DOHH2 (cell line): ENCODE measurements at regions not wholly inside any gene's neighbourhood (a gene's known extent, or its start where the extent isn't known, plus 50 kb on each side); places are given as distances from the start of the nearest gene placed in this dataset.

Experiments
- H3F3A ChIP-seq: fragments of 200-600 bp; sonication (generic), shearing (Covaris generic); 2 replicates; pipeline ENCODE4 v1.6.0; 2016; ENCODE audit warnings: antibody characterized with exemption, mild to moderate bottlenecking; ENCODE audit not compliant: control insufficient read depth, insufficient read depth
- H3K27ac ChIP-seq: fragments of 200-600 bp; sonication (generic); 2 replicates; pipeline ENCODE4 v1.5.1; 2014; ENCODE audit warnings: low read depth, mild to moderate bottlenecking, low read length, moderate library complexity
- H3K27me3 ChIP-seq: fragments of 200-600 bp; sonication (generic); 2 replicates; pipeline ENCODE4 v1.6.1; 2014; ENCODE audit warnings: mild to moderate bottlenecking, low read length, mixed read lengths; ENCODE audit not compliant: control insufficient read depth
- H3K36me3 ChIP-seq: fragments of 200-600 bp; sonication (generic); 2 replicates; pipeline ENCODE4 v1.6.1; 2014; ENCODE audit warnings: mild to moderate bottlenecking, low read length, moderate library complexity, mixed read lengths; ENCODE audit not compliant: control insufficient read depth
- H3K4me1 ChIP-seq: fragments of 200-600 bp; sonication (generic); 2 replicates; pipeline ENCODE4 v1.6.1; 2014; ENCODE audit warnings: mild to moderate bottlenecking, low read length, mixed read lengths; ENCODE audit not compliant: control insufficient read depth
- H3K4me2 ChIP-seq: fragments of 200-600 bp; sonication (generic); 2 replicates; pipeline ENCODE4 v1.6.0; 2014; ENCODE audit warnings: mild to moderate bottlenecking, low read length, moderate library complexity
- H3K4me3 ChIP-seq: fragments of 200-600 bp; sonication (generic); 2 replicates; pipeline ENCODE4 v1.5.1; 2014; ENCODE audit warnings: mild to moderate bottlenecking, low read length, mixed read lengths
- H3K79me2 ChIP-seq: fragments of 200-600 bp; sonication (generic); 2 replicates; pipeline ENCODE4 v1.6.1; 2014; ENCODE audit warnings: mild to moderate bottlenecking, low read length, mixed read lengths; ENCODE audit not compliant: control insufficient read depth
- H3K9me2 ChIP-seq: fragments of 200-600 bp; sonication (generic); replicated peaks from 2 replicates; pipeline ENCODE4 v1.6.1; 2014; ENCODE audit warnings: mild to moderate bottlenecking, low read length, mixed read lengths; ENCODE audit not compliant: control insufficient read depth
- H3K9me3 ChIP-seq: fragments of 200-600 bp; sonication (generic); 2 replicates; pipeline ENCODE4 v1.6.1; 2014; ENCODE audit warnings: antibody characterized with exemption, low read length, mixed read lengths; ENCODE audit not compliant: control insufficient read depth, insufficient read depth
- H4K20me1 ChIP-seq: fragments of 200-600 bp; sonication (generic); 2 replicates; pipeline ENCODE4 v1.6.0; 2014; ENCODE audit warnings: low read depth, mild to moderate bottlenecking, antibody characterized with exemption, low read length, moderate library complexity; ENCODE audit not compliant: control insufficient read depth, insufficient read depth
- CTCF ChIP-seq: fragments of 200-600 bp; sonication (generic); IDR thresholded peaks from one replicate; pipeline ENCODE4 v1.5.1; 2014; ENCODE audit warnings: antibody characterized with exemption, mild to moderate bottlenecking, low read depth, low read length; ENCODE audit not compliant: poor library complexity, severe bottlenecking
- EZH2phosphoT487 ChIP-seq: fragments of 200-600 bp; sonication (generic); IDR thresholded peaks from 2 replicates; pipeline ENCODE4 v1.6.1; 2017; ENCODE audit warnings: borderline replicate concordance, mild to moderate bottlenecking, antibody characterized with exemption, low read length, moderate library complexity, mixed read lengths

DNA sequence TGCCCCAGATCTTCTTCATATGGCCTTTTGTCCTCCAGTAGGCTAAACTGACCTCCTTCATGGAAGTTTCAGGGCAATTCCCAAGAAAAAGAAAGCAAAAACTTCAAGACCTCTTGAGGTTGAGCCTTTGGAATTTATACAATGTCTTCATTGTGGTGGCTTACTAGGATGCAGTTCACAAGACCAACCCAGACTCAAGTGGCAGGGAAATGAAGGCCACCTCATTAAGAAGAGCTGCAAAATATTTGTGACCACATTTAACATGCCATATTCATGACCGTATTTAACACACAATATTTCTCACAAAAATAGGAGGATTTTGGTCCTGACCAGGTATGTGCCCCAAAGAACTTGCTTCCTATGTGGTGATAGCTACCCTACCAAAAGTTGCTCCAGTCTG lies 605.5 kb upstream of the PITX2 start:
- H3K9me2 ChIP-seq = no peaks in the 10 kb centered on the region
- TF ChIP-seq EZH2phosphoT487 = no peak
- TF ChIP-seq CTCF = no peak
- no peak overlapping the region for H3K27ac ChIP-seq
- H3K4me3 ChIP-seq = no peak overlapping the region
- no peak overlapping the region for H3K4me2 ChIP-seq
- H3K27me3 ChIP-seq = no peaks in the 10 kb centered on the region
- H3K9me3 ChIP-seq = no peaks in the 10 kb centered on the region
- H3K79me2 ChIP-seq = no peaks in the 10 kb centered on the region
- H3K36me3 ChIP-seq = no peaks in the 10 kb centered on the region
- H3K4me1 ChIP-seq = no peaks in the 10 kb centered on the region
- no peaks in the 10 kb centered on the region for H3F3A ChIP-seq
- H4K20me1 ChIP-seq = no peaks in the 10 kb centered on the region

DNA sequence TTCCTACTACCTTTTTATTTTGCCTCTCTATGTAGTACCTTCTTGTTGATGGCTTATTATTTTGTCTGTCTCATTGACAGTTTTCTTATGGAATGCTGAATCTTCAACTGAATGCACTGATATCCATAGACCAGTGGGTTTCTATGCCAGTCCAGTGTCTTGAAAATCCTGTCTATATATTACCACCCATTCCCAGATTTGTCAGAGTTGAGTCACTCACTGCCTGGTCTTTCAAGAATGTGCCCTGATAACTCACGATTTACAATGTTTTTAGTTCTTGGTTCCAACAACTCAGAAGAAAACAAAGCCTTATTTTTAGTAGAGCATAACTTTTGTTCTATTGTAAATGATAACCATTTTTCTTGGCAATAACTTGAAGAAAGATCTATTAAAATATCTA lies 606.0 kb upstream of the PITX2 start:
- no peak for TF ChIP-seq EZH2phosphoT487
- TF ChIP-seq CTCF = no peak
- Histone ChIP-seq H3K4me2 (no peak overlapping the region), H3K27me3 (no peaks in the 10 kb centered on the region), H3K9me3 (no peaks in the 10 kb centered on the region), H3K4me1 (no peaks in the 10 kb centered on the region), H3K4me3 (no peak overlapping the region), H3K79me2 (no peaks in the 10 kb centered on the region), H3F3A (no peaks in the 10 kb centered on the region), H3K9me2 (no peaks in the 10 kb centered on the region), H3K27ac (no peak overlapping the region), H3K36me3 (no peaks in the 10 kb centered on the region), H4K20me1 (no peaks in the 10 kb centered on the region)

GRCh38 chr4:111230265-111230664 lies 607.4 kb upstream of the PITX2 start:
- H3K36me3 ChIP-seq = no peaks in the 10 kb centered on the region
- H3K4me1 ChIP-seq = no peaks in the 10 kb centered on the region
- TF ChIP-seq CTCF = no peak
- no peak for TF ChIP-seq EZH2phosphoT487
- H3K27ac ChIP-seq = no peak overlapping the region
- no peak overlapping the region for H3K4me3 ChIP-seq
- H4K20me1 ChIP-seq = no peaks in the 10 kb centered on the region
- H3K27me3 ChIP-seq = no peaks in the 10 kb centered on the region
- no peaks in the 10 kb centered on the region for H3F3A ChIP-seq
- no peak overlapping the region for H3K4me2 ChIP-seq
- H3K9me3 ChIP-seq = no peaks in the 10 kb centered on the region
- no peaks in the 10 kb centered on the region for H3K9me2 ChIP-seq
- H3K79me2 ChIP-seq = no peaks in the 10 kb centered on the region

GRCh38 chr4:111231281-111231680 lies 608.4 kb upstream of the PITX2 start:
- TF ChIP-seq CTCF = no peak
- TF ChIP-seq EZH2phosphoT487 = no peak
- Histone ChIP-seq H3K27me3 (no peaks in the 10 kb centered on the region), H4K20me1 (no peaks in the 10 kb centered on the region), H3K27ac (no peak overlapping the region), H3K9me2 (no peaks in the 10 kb centered on the region), H3K36me3 (no peaks in the 10 kb centered on the region), H3K4me1 (no peaks in the 10 kb centered on the region), H3K9me3 (no peaks in the 10 kb centered on the region), H3K79me2 (no peaks in the 10 kb centered on the region), H3K4me2 (no peak overlapping the region), H3F3A (no peaks in the 10 kb centered on the region), H3K4me3 (no peak overlapping the region)
